SK-N-SH (cell line): ENCODE measurements at regions not wholly inside any gene's neighbourhood (a gene's known extent, or its start where the extent isn't known, plus 50 kb on each side); places are given as distances from the start of the nearest gene placed in this dataset.

Source experiments
- CTCF ChIA-PET: fragments of 300-600, 350-600 bp; formaldehyde crosslinking; extraction: SDS; loops from one replicate; lab custom pipeline; 2021; lab: Yijun Ruan, JAX
- POLR2A ChIA-PET: fragments of 350-600 bp; sonication (Branson Sonifier 250); formaldehyde crosslinking; extraction: SDS; loops from one replicate; lab custom pipeline; 2020; ENCODE audit warnings: antibody characterized with exemption, inconsistent platforms; lab: Yijun Ruan, JAX
- DNase-seq: peaks from one replicate; pipeline ENCODE4 v3.0.0; 2012
- H2AFZ ChIP-seq: fragments of 200-600 bp; sonication (generic); 2 replicates; pipeline ENCODE4 v1.8.1; 2016; ENCODE audit warnings: antibody characterized with exemption, mild to moderate bottlenecking, low read depth
- H3F3A ChIP-seq: fragments of 200-600 bp; sonication (generic); replicated peaks from 2 replicates; pipeline ENCODE3; 2016; ENCODE audit warnings: antibody characterized with exemption, mild to moderate bottlenecking; ENCODE audit not compliant: insufficient read depth
- H3K27ac ChIP-seq, 2 experiments: fragments of 200-500 bp in 1 of 2; fragments of 200-600 bp in 1 of 2; sonication (Bioruptor generic) in 1 of 2; sonication (generic), shearing (Covaris generic) in 1 of 2; 2 replicates each; pipeline versions ENCODE4 v1.5.1 to v1.6.1; 2014 to 2016; ENCODE audit warnings: low read depth in 2 of 2, inconsistent platforms in 1 of 2, low read length in 1 of 2, mild to moderate bottlenecking in 1 of 2, mixed read lengths in 1 of 2
- H3K27me3 ChIP-seq: fragments of 200-600 bp; sonication (generic), shearing (Covaris generic); 2 replicates; pipeline ENCODE4 v1.6.1; 2016; ENCODE audit warnings: mixed run types; ENCODE audit not compliant: insufficient read depth
- H3K36me3 ChIP-seq, 2 experiments: fragments of 200-500 bp in 1 of 2; fragments of 200-600 bp in 1 of 2; sonication (Bioruptor generic) in 1 of 2; sonication (generic) in 1 of 2; replicated peaks in 1 of 2; 2 replicates each; pipeline versions ENCODE3 to v1.5.1; 2014 to 2016; ENCODE audit warnings: low read length in 1 of 2, mild to moderate bottlenecking in 1 of 2; ENCODE audit not compliant: insufficient read depth in 2 of 2, control insufficient read depth in 1 of 2
- H3K4me1 ChIP-seq, 2 experiments: fragments of 200-500 bp in 1 of 2; fragments of 200-600 bp in 1 of 2; sonication (Bioruptor generic) in 1 of 2; sonication (generic), shearing (Covaris generic) in 1 of 2; 2 replicates each; pipeline versions ENCODE4 v1.5.1 to v1.6.1; 2014 to 2016; ENCODE audit warnings: low read depth in 1 of 2, low read length in 1 of 2, mixed run types in 1 of 2; ENCODE audit not compliant: insufficient read depth in 2 of 2, control insufficient read depth in 1 of 2
- H3K4me2 ChIP-seq: fragments of 200-600 bp; sonication (generic), shearing (Covaris generic); 2 replicates; pipeline ENCODE4 v1.6.1; 2017; ENCODE audit warnings: mixed run types
- H3K4me3 ChIP-seq, 2 experiments: fragments of 200-500 bp in 1 of 2; fragments of 200-600 bp in 1 of 2; sonication (Bioruptor generic) in 1 of 2; sonication (generic), shearing (Covaris generic) in 1 of 2; 2 replicates each; pipeline versions ENCODE4 v1.5.1 to v1.8.1; 2014 to 2016; ENCODE audit warnings: low read depth in 2 of 2, inconsistent platforms in 1 of 2, low read length in 1 of 2, mild to moderate bottlenecking in 1 of 2, mixed read lengths in 1 of 2, moderate library complexity in 1 of 2
- H3K79me2 ChIP-seq: fragments of 200-600 bp; sonication (generic); 2 replicates; pipeline ENCODE4 v1.8.1; 2017; ENCODE audit warnings: mild to moderate bottlenecking; ENCODE audit not compliant: insufficient read depth
- H3K9ac ChIP-seq: fragments of 200-600 bp; sonication (generic); 2 replicates; pipeline ENCODE4 v1.6.1; 2017; ENCODE audit warnings: mixed run types
- H3K9me2 ChIP-seq: fragments of 200-600 bp; sonication (generic); 2 replicates; pipeline ENCODE4 v1.6.1; 2017; ENCODE audit warnings: mixed run types
- H3K9me3 ChIP-seq: fragments of 200-600 bp; sonication (generic); 2 replicates; pipeline ENCODE4 v1.6.1; 2017; ENCODE audit warnings: mixed run types, mild to moderate bottlenecking, moderate library complexity
- H4K20me1 ChIP-seq: fragments of 200-600 bp; sonication (generic); 2 replicates; pipeline ENCODE4 v1.6.1; 2017; ENCODE audit warnings: mild to moderate bottlenecking, mixed run types; ENCODE audit not compliant: insufficient read depth
- NRF1 ChIP-seq: IDR thresholded peaks from 2 replicates; pipeline ENCODE4 v1.6.1; 2012; ENCODE audit warnings: low read depth, mild to moderate bottlenecking, low read length
- PBX3 ChIP-seq: IDR thresholded peaks from 2 replicates; pipeline ENCODE4; 2012
- RAD21 ChIP-seq: IDR thresholded peaks from 2 replicates; pipeline ENCODE4 v1.6.1; 2012; ENCODE audit warnings: mild to moderate bottlenecking, low read length
- RXRA ChIP-seq: IDR thresholded peaks from 2 replicates; pipeline ENCODE4 v1.4.0; 2012; ENCODE audit warnings: low read depth, mild to moderate bottlenecking, borderline replicate concordance
- SIN3A ChIP-seq: IDR thresholded peaks from 2 replicates; pipeline ENCODE4 v1.6.1; 2012; ENCODE audit warnings: low read depth, mild to moderate bottlenecking, low read length, moderate library complexity, borderline replicate concordance
- SMC3 ChIP-seq: IDR thresholded peaks from 2 replicates; pipeline ENCODE4 v1.6.1; 2012; ENCODE audit warnings: low read depth, low read length, improper control_type of control experiment
- TCF12 ChIP-seq: IDR thresholded peaks from 2 replicates; pipeline ENCODE4 v1.4.0; 2012
- WGBS: methylation state at CpG from one replicate; pipeline ENCODE4 v1.1.6; 2017; ENCODE audit warnings: low lambda C conversion rate; 5-methylcytosine and 5-hydroxymethylcytosine counted together
- TF ChIP-seq, protein P1 (sequence below): fragments of 200-600 bp; sonication (generic); IDR thresholded peaks from 2 replicates; pipeline ENCODE4 v1.6.1; 2017; ENCODE audit warnings: antibody characterized with exemption, mild to moderate bottlenecking, moderate library complexity

DNA sequence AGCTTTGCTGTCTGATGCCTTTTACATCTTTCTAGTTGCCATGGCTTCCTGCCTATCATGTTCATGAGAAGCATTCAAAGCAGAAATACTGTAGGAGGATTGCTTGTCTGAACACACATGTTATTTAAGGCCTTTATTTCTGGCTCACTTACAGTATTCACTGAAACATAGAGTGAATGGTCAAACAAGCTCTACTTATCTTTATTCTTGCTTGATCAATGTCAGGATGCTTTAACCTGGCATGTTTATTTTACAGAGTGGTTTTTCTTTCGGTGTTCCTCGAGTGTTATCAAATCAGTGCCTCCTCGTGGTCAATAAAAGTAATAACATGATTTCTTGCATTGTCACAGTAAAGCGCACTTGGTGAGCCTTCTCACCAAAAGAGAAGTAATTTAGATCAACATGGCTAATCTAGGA, 73.5 kb upstream of the PCDH17 start:
- DNase-seq: peak; percentile 2
- no peaks in the 10 kb centered on the region for H3K9me3 ChIP-seq
- no peaks in the 10 kb centered on the region for H3K27me3 ChIP-seq
- no peak overlapping the region for H3K27ac ChIP-seq
- H4K20me1 ChIP-seq: no peaks in the 10 kb centered on the region
- H3K9me2 ChIP-seq: no peaks in the 10 kb centered on the region
- H3K4me1 ChIP-seq: no peaks in the 10 kb centered on the region
- H2AFZ ChIP-seq: 0 out of 2 replicates have a peak overlapping the region, but pooled peaks have one; percentile 13
- H3K4me3 ChIP-seq: no peak overlapping the region; a peak in 1 of 4 replicates
- no peaks in the 10 kb centered on the region for H3K79me2 ChIP-seq
- H3F3A ChIP-seq: no peaks in the 10 kb centered on the region
- ChIA-PET POLR2A (no interaction called here), CTCF (interaction anchor here (0.6 to 1.6 kb wide), 5 partner anchors 16 to 84 kb away, joined by 3 to 4 read pairs (median 3); no protein-coding TSS in a partner anchor)
- TF ChIP-seq SMC3: peak; percentile 14; the same call in 1 of the 2 replicates
- TF ChIP-seq, protein P1, sequence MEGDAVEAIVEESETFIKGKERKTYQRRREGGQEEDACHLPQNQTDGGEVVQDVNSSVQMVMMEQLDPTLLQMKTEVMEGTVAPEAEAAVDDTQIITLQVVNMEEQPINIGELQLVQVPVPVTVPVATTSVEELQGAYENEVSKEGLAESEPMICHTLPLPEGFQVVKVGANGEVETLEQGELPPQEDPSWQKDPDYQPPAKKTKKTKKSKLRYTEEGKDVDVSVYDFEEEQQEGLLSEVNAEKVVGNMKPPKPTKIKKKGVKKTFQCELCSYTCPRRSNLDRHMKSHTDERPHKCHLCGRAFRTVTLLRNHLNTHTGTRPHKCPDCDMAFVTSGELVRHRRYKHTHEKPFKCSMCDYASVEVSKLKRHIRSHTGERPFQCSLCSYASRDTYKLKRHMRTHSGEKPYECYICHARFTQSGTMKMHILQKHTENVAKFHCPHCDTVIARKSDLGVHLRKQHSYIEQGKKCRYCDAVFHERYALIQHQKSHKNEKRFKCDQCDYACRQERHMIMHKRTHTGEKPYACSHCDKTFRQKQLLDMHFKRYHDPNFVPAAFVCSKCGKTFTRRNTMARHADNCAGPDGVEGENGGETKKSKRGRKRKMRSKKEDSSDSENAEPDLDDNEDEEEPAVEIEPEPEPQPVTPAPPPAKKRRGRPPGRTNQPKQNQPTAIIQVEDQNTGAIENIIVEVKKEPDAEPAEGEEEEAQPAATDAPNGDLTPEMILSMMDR: peak; percentile 58
- peak; percentile 48 for TF ChIP-seq RAD21
- no peak for TF ChIP-seq NRF1
- H3K9ac ChIP-seq: no peak overlapping the region
- WGBS: 11% methylated on average over 4 of the region's 4 CpGs
- no peaks in the 10 kb centered on the region for H3K36me3 ChIP-seq
- no peak overlapping the region; the same call in 1 of the 2 replicates for H3K4me2 ChIP-seq

DNA sequence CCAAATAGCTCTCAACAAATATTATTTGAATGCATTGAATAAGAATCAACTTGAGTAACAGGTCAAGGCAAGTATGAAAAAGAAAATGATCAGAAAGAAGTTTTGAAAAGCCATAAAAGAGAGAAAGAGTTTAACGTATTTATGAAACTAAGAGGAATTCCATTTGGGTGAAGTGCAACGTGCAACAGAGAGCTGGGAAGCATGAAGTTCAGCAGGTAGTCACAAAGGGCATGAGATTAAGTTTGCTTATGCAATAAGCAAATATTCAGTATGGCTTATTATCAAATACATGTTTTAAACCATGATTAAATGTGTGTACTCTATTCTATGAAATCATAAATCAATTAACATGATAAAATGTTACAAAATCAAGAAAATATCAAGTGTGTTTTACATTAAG, 62.7 kb upstream of the PCDH17 start:
- TF ChIP-seq PBX3: no peak
- H3K4me3 ChIP-seq: no peak overlapping the region
- no peaks in the 10 kb centered on the region for H3K4me1 ChIP-seq
- H3K9ac ChIP-seq: no peak overlapping the region
- POLR2A ChIA-PET: no interaction called here
- no peaks in the 10 kb centered on the region for H3K36me3 ChIP-seq
- H4K20me1 ChIP-seq: no peaks in the 10 kb centered on the region
- DNase-seq: no peak
- no peak overlapping the region for H3K4me2 ChIP-seq
- CTCF ChIA-PET: no interaction called here
- H2AFZ ChIP-seq: no peak overlapping the region
- no peaks in the 10 kb centered on the region for H3K9me3 ChIP-seq
- no peaks in the 10 kb centered on the region for H3K27me3 ChIP-seq
- no peak overlapping the region for H3K27ac ChIP-seq
- WGBS: 25% methylated on average over 2 of the region's 2 CpGs
- H3K9me2 ChIP-seq: no peaks in the 10 kb centered on the region
- no peaks in the 10 kb centered on the region for H3K79me2 ChIP-seq
- H3F3A ChIP-seq: no peaks in the 10 kb centered on the region

DNA sequence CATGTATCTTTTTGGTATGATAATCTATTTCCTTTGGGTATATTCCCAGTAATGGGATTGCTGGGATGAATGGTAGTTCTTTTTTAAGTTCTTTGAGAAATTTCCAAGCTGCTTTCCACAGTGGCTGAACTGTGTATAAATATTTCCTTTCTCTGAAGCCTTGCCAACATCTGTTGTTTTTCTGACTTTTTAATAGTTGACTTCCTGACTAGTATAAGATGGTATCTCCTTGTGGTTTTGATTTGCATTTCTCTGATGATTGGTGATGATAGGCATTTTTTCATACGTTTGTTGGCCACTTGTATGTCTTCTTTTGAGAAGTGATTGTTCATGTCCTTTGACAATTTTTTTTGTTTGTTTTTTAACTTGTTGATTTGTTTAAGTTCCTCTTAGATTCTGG, 61.6 kb upstream of the PCDH17 start:
- Histone ChIP-seq H2AFZ (no peak overlapping the region), H3K4me2 (no peak overlapping the region), H3K79me2 (no peaks in the 10 kb centered on the region), H3K9me3 (no peaks in the 10 kb centered on the region), H3K9me2 (no peaks in the 10 kb centered on the region), H3K36me3 (no peaks in the 10 kb centered on the region), H3F3A (no peaks in the 10 kb centered on the region), H3K27ac (no peak overlapping the region), H3K4me1 (no peaks in the 10 kb centered on the region), H3K9ac (no peak overlapping the region), H4K20me1 (no peaks in the 10 kb centered on the region), H3K4me3 (no peak overlapping the region), H3K27me3 (no peaks in the 10 kb centered on the region)
- DNase-seq: no peak
- ChIA-PET POLR2A (no interaction called here), CTCF (interaction anchor here (0.7 kb wide), 1 partner anchor 36 kb away, joined by 3 read pairs; no protein-coding TSS in a partner anchor)
- WGBS: 0% methylated on average over 1 of the region's 1 CpG
- TF ChIP-seq TCF12 (peak; percentile 26; the same call in 1 of the 2 replicates), SIN3A (no peak), RXRA (no peak)
